ENCODE measurements at regions not wholly inside any gene's neighbourhood (a gene's known extent, or its start where the extent isn't known, plus 50 kb on each side); places are given as distances from the start of the nearest gene placed in this dataset.

GRCh38 chr5:33324667-33325307, 116.0 kb upstream of the TARS1 start:
- no peaks in the 10 kb centered on the region for H3K27me3 ChIP-seq
- intact Hi-C loops (cut with DNase I), result no loop called here
- no peak overlapping the region for H3K9ac ChIP-seq (ENCODE audit: low read depth in 2 of 2, low read length in 2 of 2)
- no peaks in the 10 kb centered on the region for H3K9me3 ChIP-seq
- no peaks in the 10 kb centered on the region for H3K4me1 ChIP-seq
- H3K27ac ChIP-seq, result no peak overlapping the region
- TF ChIP-seq CTCF (IDR thresholded peaks at IDR 0.05), result no peak
- H3K36me3 ChIP-seq, result no peaks in the 10 kb centered on the region
- no peak overlapping the region for H3K4me3 ChIP-seq
- no peak for DNase-seq

GRCh38 chr5:33328818-33329217, 111.9 kb upstream of the TARS1 start:
- no peak for DNase-seq
- no peak overlapping the region for H3K27ac ChIP-seq
- no peaks in the 10 kb centered on the region for H3K9me3 ChIP-seq
- no peak for TF ChIP-seq CTCF (IDR thresholded peaks at IDR 0.05)
- H3K9ac ChIP-seq (ENCODE audit: low read depth in 2 of 2, low read length in 2 of 2), result no peak overlapping the region
- H3K27me3 ChIP-seq, result no peaks in the 10 kb centered on the region
- no peaks in the 10 kb centered on the region for H3K4me1 ChIP-seq
- no peak overlapping the region for H3K4me3 ChIP-seq
- H3K36me3 ChIP-seq, result no peaks in the 10 kb centered on the region
- intact Hi-C loops (cut with DNase I), result no loop called here

- no peak for DNase-seq
- Histone ChIP-seq H3K27ac (no peak overlapping the region), H3K4me1 (no peaks in the 10 kb centered on the region), H3K4me3 (no peak overlapping the region), H3K27me3 (no peaks in the 10 kb centered on the region), H3K9me3 (no peaks in the 10 kb centered on the region), H3K36me3 (no peaks in the 10 kb centered on the region), H3K9ac (ENCODE audit: low read depth in 2 of 2, low read length in 2 of 2) (no peak overlapping the region)
- intact Hi-C loops (cut with DNase I), result no loop called here
- TF ChIP-seq CTCF (IDR thresholded peaks at IDR 0.05), result no peak
Measured at GRCh38 chr5:33329891-33330290, 110.9 kb upstream of the TARS1 start.

- Histone ChIP-seq H3K9ac (ENCODE audit: low read depth in 2 of 2, low read length in 2 of 2) (no peak overlapping the region), H3K4me3 (no peak overlapping the region), H3K27ac (no peak overlapping the region), H3K4me1 (no peaks in the 10 kb centered on the region), H3K27me3 (no peaks in the 10 kb centered on the region), H3K36me3 (no peaks in the 10 kb centered on the region), H3K9me3 (no peaks in the 10 kb centered on the region)
- TF ChIP-seq CTCF (IDR thresholded peaks at IDR 0.05), result no peak
- no peak for DNase-seq
- intact Hi-C loops (cut with DNase I), result no loop called here
Measured at GRCh38 chr5:33330426-33330825, 110.3 kb upstream of the TARS1 start.

- TF ChIP-seq CTCF (IDR thresholded peaks at IDR 0.05), result no peak
- no peak for DNase-seq
- no peaks in the 10 kb centered on the region for H3K9me3 ChIP-seq
Measured at GRCh38 chr5:33330992-33331391, 109.8 kb upstream of the TARS1 start.

More at GRCh38 chr5:33330992-33331391, 109.8 kb upstream of the TARS1 start:
- Histone ChIP-seq H3K4me3 (no peak overlapping the region), H3K36me3 (no peaks in the 10 kb centered on the region), H3K27ac (no peak overlapping the region), H3K9ac (ENCODE audit: low read depth in 2 of 2, low read length in 2 of 2) (no peak overlapping the region), H3K27me3 (no peaks in the 10 kb centered on the region), H3K4me1 (no peaks in the 10 kb centered on the region)
- intact Hi-C loops (cut with DNase I), result no loop called here

All from colonic mucosa (tissue), 4 donors.